Activated naive CD4-positive, alpha-beta T cell treated with anti-CD3 and anti-CD28 coated beads, Interleukin-2, amount 10 ng/mL, durations not matched to agents 7 days and 5 days (primary cell): ENCODE measurements at regions not wholly inside any gene's neighbourhood (a gene's known extent, or its start where the extent isn't known, plus 50 kb on each side); places are given as distances from the start of the nearest gene placed in this dataset.

Source experiments
- CTCF ChIA-PET: fragments of 350-600 bp; sonication (Branson Sonifier 250); formaldehyde crosslinking; loops from one replicate; lab custom pipeline; 2021; ENCODE audit warnings: antibody characterized with exemption; lab: Charles Lee
- DNase-seq: peaks from one replicate; pipeline ENCODE4 v3.0.0-alpha.2; 2020
- H3K27ac Mint-ChIP-seq: one replicate; pipeline ENCODE4 v1.8.0; 2021; ENCODE audit warnings: mild to moderate bottlenecking, moderate library complexity, mixed read lengths
- H3K27me3 Mint-ChIP-seq: one replicate; pipeline ENCODE4 v1.8.0; 2021; ENCODE audit warnings: mild to moderate bottlenecking, mixed read lengths
- H3K36me3 Mint-ChIP-seq: one replicate; pipeline ENCODE4 v1.8.0; 2021; ENCODE audit warnings: mixed read lengths
- H3K4me1 Mint-ChIP-seq: one replicate; pipeline ENCODE4 v1.8.0; 2021; ENCODE audit warnings: mixed read lengths
- H3K4me3 Mint-ChIP-seq: one replicate; pipeline ENCODE4 v1.8.0; 2021; ENCODE audit warnings: mild to moderate bottlenecking, moderate library complexity, mixed read lengths
- H3K9me3 Mint-ChIP-seq: one replicate; pipeline ENCODE4 v1.8.0; 2021; ENCODE audit warnings: mixed read lengths

GRCh38 chr4:100257567-100257966 is 67.3 kb upstream of the DDIT4L start:
- no peak for DNase-seq
- Mint-ChIP-seq H3K4me1 (no peaks in the 10 kb centered on the region), H3K36me3 (no peaks in the 10 kb centered on the region), H3K27ac (no peak overlapping the region), H3K27me3 (no peaks in the 10 kb centered on the region), H3K4me3 (no peak overlapping the region), H3K9me3 (no peaks in the 10 kb centered on the region)
- CTCF ChIA-PET, result interaction anchor here (1.4 kb wide), 1 partner anchor 164 kb away, joined by 4 read pairs; no protein-coding TSS in a partner anchor

GRCh38 chr4:100254237-100254636 is 64.0 kb upstream of the DDIT4L start:
- CTCF ChIA-PET, result no interaction called here
- Mint-ChIP-seq H3K4me3 (no peak overlapping the region), H3K4me1 (no peaks in the 10 kb centered on the region), H3K9me3 (no peaks in the 10 kb centered on the region), H3K27me3 (no peaks in the 10 kb centered on the region), H3K36me3 (no peaks in the 10 kb centered on the region), H3K27ac (no peak overlapping the region)
- no peak for DNase-seq

GRCh38 chr4:100248476-100248875 is 58.2 kb upstream of the DDIT4L start:
- Mint-ChIP-seq H3K27me3 (peaks cover 4% of the 10 kb centered on the region), H3K4me3 (no peak overlapping the region), H3K36me3 (no peaks in the 10 kb centered on the region), H3K9me3 (no peaks in the 10 kb centered on the region), H3K4me1 (no peaks in the 10 kb centered on the region), H3K27ac (no peak overlapping the region)
- CTCF ChIA-PET, result interaction anchor here (0.7 kb wide), 1 partner anchor 252 kb away, joined by 3 read pairs; no protein-coding TSS in a partner anchor
- no peak for DNase-seq

- H3K4me3 Mint-ChIP-seq, result no peak overlapping the region
- H3K27me3 Mint-ChIP-seq, result peaks cover 4% of the 10 kb centered on the region
- H3K27ac Mint-ChIP-seq, result no peak overlapping the region
- no peak for DNase-seq
- CTCF ChIA-PET, result no interaction called here
- H3K36me3 Mint-ChIP-seq, result no peaks in the 10 kb centered on the region
- H3K4me1 Mint-ChIP-seq, result no peaks in the 10 kb centered on the region
- H3K9me3 Mint-ChIP-seq, result no peaks in the 10 kb centered on the region
These were observed 56.4 kb upstream of the DDIT4L start for GRCh38 chr4:100246697-100247096.

GRCh38 chr4:100244347-100244746 is 54.1 kb upstream of the DDIT4L start:
- DNase-seq, result no peak
- Mint-ChIP-seq H3K9me3 (no peaks in the 10 kb centered on the region), H3K27me3 (peaks cover 4% of the 10 kb centered on the region), H3K4me3 (no peak overlapping the region), H3K4me1 (no peaks in the 10 kb centered on the region), H3K27ac (no peak overlapping the region), H3K36me3 (no peaks in the 10 kb centered on the region)
- CTCF ChIA-PET, result no interaction called here
